Suprapubic skin (tissue), 4 donors: ENCODE measurements at regions not wholly inside any gene's neighbourhood (a gene's known extent, or its start where the extent isn't known, plus 50 kb on each side); places are given as distances from the start of the nearest gene placed in this dataset.

ENCODE experiments used
- DNase-seq, 2 donors: peaks; one replicate each; pipeline ENCODE4 v3.0.0-alpha.2; 2019; ENCODE audit warnings: low spot score in 2 of 2
- H3K27ac ChIP-seq: fragments of 200-600 bp; sonication (generic); one replicate; pipeline ENCODE4 v1.5.1; 2019
- H3K27me3 ChIP-seq: fragments of 200-600 bp; sonication (generic); one replicate; pipeline ENCODE4 v1.5.1; 2019
- H3K36me3 ChIP-seq: fragments of 200-600 bp; sonication (generic); one replicate; pipeline ENCODE4 v1.5.1; 2019
- H3K4me1 ChIP-seq: fragments of 200-600 bp; sonication (generic); one replicate; pipeline ENCODE4 v1.5.1; 2019
- H3K4me3 ChIP-seq: fragments of 200-600 bp; sonication (generic); one replicate; pipeline ENCODE4 v1.5.1; 2019; ENCODE audit warnings: mild to moderate bottlenecking
- H3K9me3 ChIP-seq: fragments of 200-600 bp; sonication (generic); one replicate; pipeline ENCODE4 v1.5.1; 2019
- CTCF ChIP-seq, 2 donors: fragments of 200-600 bp in 1 of 2; fragments of 450-650 bp in 1 of 2; sonication (generic) in 1 of 2; IDR thresholded peaks; one replicate each; pipeline ENCODE4 v1.5.1; 2016 to 2019; ENCODE audit warnings: antibody characterized with exemption in 2 of 2, mild to moderate bottlenecking in 1 of 2, moderate library complexity in 1 of 2
- EP300 ChIP-seq: sonication (generic); formaldehyde crosslinking; IDR thresholded peaks from one replicate; pipeline ENCODE4 v1.6.1; 2017; ENCODE audit warnings: antibody characterized with exemption
- POLR2A ChIP-seq, 2 donors: fragments of 450-650 bp; IDR thresholded peaks; one replicate each; pipeline ENCODE4 v1.6.1; 2017; ENCODE audit warnings: antibody characterized with exemption in 2 of 2, mild to moderate bottlenecking in 2 of 2, moderate library complexity in 2 of 2
- POLR2AphosphoS5 ChIP-seq, 3 donors: sonication (generic); formaldehyde crosslinking; IDR thresholded peaks; one replicate each; pipeline ENCODE4 v1.6.1; 2017; ENCODE audit warnings: antibody characterized with exemption in 3 of 3
- WGBS: methylation state at CpG from one replicate; pipeline ENCODE4 v1.1.5; 2018; 5-methylcytosine and 5-hydroxymethylcytosine counted together

DNA sequence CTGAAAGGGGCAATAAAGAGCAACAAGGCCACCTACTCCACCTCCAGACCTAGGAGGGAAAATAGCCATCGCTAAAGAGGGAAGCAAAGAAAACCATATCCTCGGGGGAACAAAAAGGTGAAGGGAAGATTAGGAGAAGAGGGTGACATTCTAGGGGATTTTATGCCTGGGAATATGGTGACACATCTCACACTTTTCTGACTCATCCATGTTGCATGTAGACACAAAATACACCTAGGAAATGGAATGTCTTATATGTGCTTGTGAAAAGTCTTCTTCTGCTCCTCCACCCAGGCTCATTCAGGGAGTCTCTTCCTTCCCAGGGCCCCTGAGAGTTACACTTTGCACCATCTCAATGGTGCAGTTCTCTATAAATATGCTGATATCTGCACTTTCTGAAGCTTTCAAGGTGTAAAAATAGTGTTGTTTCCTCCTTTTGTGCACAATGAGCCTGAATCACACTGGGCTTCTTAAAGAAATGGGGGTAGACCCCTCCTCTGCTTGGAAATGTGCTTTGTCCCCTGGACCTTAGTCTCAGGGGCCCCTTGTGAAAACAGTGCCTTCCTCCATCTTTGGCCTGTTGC lies 195.9 kb downstream of the CYYR1 start:
- WGBS: 100% methylated on average over 2 of the region's 2 CpGs
- Histone ChIP-seq H3K27ac (no peak overlapping the region), H3K4me1 (no peaks in the 10 kb centered on the region), H3K9me3 (no peaks in the 10 kb centered on the region), H3K4me3 (no peak overlapping the region), H3K36me3 (no peaks in the 10 kb centered on the region), H3K27me3 (no peaks in the 10 kb centered on the region)
- no peak for DNase-seq
- TF ChIP-seq EP300: no peak
- no peak for TF ChIP-seq POLR2AphosphoS5 (IDR thresholded peaks at IDR 0.05)
- TF ChIP-seq CTCF (IDR thresholded peaks at IDR 0.05): no peak
- TF ChIP-seq POLR2A (IDR thresholded peaks at IDR 0.05): no peak

DNA sequence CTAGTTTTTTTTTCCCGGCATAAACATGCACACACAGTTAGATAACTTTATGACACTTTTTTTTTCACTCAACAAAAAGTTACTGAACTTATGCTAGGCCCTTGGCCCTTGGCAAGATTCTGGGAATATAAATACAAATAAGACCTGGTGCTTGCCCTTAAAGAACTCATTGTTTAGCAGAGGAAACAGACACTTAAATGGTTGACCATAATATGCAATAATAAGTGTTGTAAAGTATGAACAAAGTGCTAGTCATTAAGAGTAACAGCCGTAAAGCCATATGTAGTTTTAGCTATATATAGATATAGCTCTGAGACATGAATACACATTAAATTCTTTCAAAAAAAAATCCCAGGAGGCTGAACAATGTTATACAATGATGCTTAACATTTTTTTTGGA lies 198.3 kb downstream of the CYYR1 start:
- Histone ChIP-seq H3K36me3 (no peaks in the 10 kb centered on the region), H3K27ac (no peak overlapping the region), H3K9me3 (no peaks in the 10 kb centered on the region), H3K4me1 (no peaks in the 10 kb centered on the region), H3K4me3 (no peak overlapping the region), H3K27me3 (no peaks in the 10 kb centered on the region)
- TF ChIP-seq POLR2AphosphoS5 (IDR thresholded peaks at IDR 0.05) (no peak), EP300 (no peak), CTCF (IDR thresholded peaks at IDR 0.05) (no peak), POLR2A (IDR thresholded peaks at IDR 0.05) (no peak)
- 65% methylated on average over 2 of the region's 2 CpGs for WGBS
- DNase-seq: no peak

- no peak overlapping the region for H3K27ac ChIP-seq
- no peak for DNase-seq
- no peaks in the 10 kb centered on the region for H3K4me1 ChIP-seq
- TF ChIP-seq POLR2A (IDR thresholded peaks at IDR 0.05): no peak
- no peak for TF ChIP-seq EP300
- TF ChIP-seq CTCF (IDR thresholded peaks at IDR 0.05): no peak
- no peak for TF ChIP-seq POLR2AphosphoS5 (IDR thresholded peaks at IDR 0.05)
- no peak overlapping the region for H3K4me3 ChIP-seq
- no peaks in the 10 kb centered on the region for H3K27me3 ChIP-seq
- no peaks in the 10 kb centered on the region for H3K9me3 ChIP-seq
- H3K36me3 ChIP-seq: no peaks in the 10 kb centered on the region
- 89% methylated on average over 3 of the region's 3 CpGs for WGBS
These were observed 198.2 kb upstream of the APP start for GRCh38 chr21:26368591-26369320.

- H3K9me3 ChIP-seq: no peaks in the 10 kb centered on the region
- no peaks in the 10 kb centered on the region for H3K36me3 ChIP-seq
- no peak for DNase-seq
- TF ChIP-seq CTCF (IDR thresholded peaks at IDR 0.05) (no peak), EP300 (no peak), POLR2A (IDR thresholded peaks at IDR 0.05) (no peak), POLR2AphosphoS5 (IDR thresholded peaks at IDR 0.05) (no peak)
- no peaks in the 10 kb centered on the region for H3K27me3 ChIP-seq
- no peak overlapping the region for H3K4me3 ChIP-seq
- H3K4me1 ChIP-seq: no peaks in the 10 kb centered on the region
- H3K27ac ChIP-seq: no peak overlapping the region
- WGBS: 92% methylated on average over 2 of the region's 2 CpGs
These were observed 196.2 kb upstream of the APP start for GRCh38 chr21:26366781-26367180.

GRCh38 chr21:26365849-26366248 lies 195.3 kb upstream of the APP start:
- Histone ChIP-seq H3K36me3 (no peaks in the 10 kb centered on the region), H3K4me3 (no peak overlapping the region), H3K27ac (no peak overlapping the region), H3K27me3 (no peaks in the 10 kb centered on the region), H3K4me1 (no peaks in the 10 kb centered on the region), H3K9me3 (no peaks in the 10 kb centered on the region)
- 78% methylated on average over 3 of the region's 3 CpGs for WGBS
- DNase-seq: no peak
- TF ChIP-seq POLR2AphosphoS5 (IDR thresholded peaks at IDR 0.05) (no peak), POLR2A (IDR thresholded peaks at IDR 0.05) (no peak), EP300 (no peak), CTCF (IDR thresholded peaks at IDR 0.05) (no peak)
